WTC11 (cell line): ENCODE measurements at regions not wholly inside any gene's neighbourhood (a gene's known extent, or its start where the extent isn't known, plus 50 kb on each side); places are given as distances from the start of the nearest gene placed in this dataset.

Experiments
- NR2C2 ChIP-seq: sonication (generic); formaldehyde crosslinking; IDR thresholded peaks from 2 replicates; pipeline ENCODE4 v1.8.0; 2022; ENCODE audit warnings: mild to moderate bottlenecking, missing genetic modification reagents
- ZNF138 ChIP-seq: sonication (generic); formaldehyde crosslinking; conservative IDR thresholded peaks from 2 replicates; pipeline ENCODE4 v1.8.1; 2022; ENCODE audit warnings: mild to moderate bottlenecking, moderate library complexity, missing genetic modification reagents
- TF ChIP-seq, protein P1 (sequence below): fragments of 200-600 bp; IDR thresholded peaks from 2 replicates; pipeline ENCODE4 v1.8.0; 2022; ENCODE audit warnings: antibody characterized with exemption
- TF ChIP-seq, protein P2 (sequence below): sonication (generic); formaldehyde crosslinking; conservative IDR thresholded peaks from 2 replicates; pipeline ENCODE4 v1.8.1; 2022; ENCODE audit warnings: mild to moderate bottlenecking, missing genetic modification reagents
- TF ChIP-seq, protein P3 (sequence below): fragments of 250-450 bp; sonication (Bioruptor Pico); IDR thresholded peaks from 2 replicates; pipeline ENCODE4 v1.8.0; 2021; ENCODE audit warnings: mild to moderate bottlenecking
- TF ChIP-seq, protein P4 (sequence below): sonication (generic); formaldehyde crosslinking; IDR thresholded peaks from 2 replicates; pipeline ENCODE4 v1.8.1; 2022; ENCODE audit warnings: low read depth, mild to moderate bottlenecking, moderate library complexity, missing genetic modification reagents, borderline replicate concordance

DNA sequence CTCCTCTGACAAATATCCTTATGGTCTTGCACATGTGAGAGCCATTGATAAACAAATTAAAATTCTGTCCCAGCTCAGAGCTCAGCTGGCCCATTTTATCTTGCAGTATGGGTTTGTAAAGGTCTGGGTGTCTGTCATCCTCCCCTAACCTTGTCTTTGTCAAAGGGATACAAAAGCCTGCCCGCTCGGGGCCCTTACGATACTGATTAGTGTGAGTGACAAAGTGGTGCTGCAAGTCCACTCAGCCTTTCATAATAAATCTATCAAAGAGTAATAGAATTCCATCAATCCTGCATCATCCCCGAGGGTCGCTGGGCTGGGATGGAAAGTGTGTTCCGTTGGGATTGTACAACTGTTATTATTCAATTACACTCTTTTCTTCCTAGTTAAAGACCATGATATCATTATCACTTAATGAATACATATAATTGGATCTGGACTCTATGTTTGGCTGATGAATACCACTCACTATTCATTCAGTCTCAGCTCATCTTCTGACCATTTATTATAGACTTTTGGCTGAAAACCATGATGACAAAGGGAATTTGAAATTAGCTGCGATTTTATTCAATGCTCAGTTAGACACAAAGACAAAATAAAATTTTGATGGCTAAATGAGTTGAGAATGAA is 122.5 kb upstream of the FOXD3 start:
- TF ChIP-seq, protein P1, sequence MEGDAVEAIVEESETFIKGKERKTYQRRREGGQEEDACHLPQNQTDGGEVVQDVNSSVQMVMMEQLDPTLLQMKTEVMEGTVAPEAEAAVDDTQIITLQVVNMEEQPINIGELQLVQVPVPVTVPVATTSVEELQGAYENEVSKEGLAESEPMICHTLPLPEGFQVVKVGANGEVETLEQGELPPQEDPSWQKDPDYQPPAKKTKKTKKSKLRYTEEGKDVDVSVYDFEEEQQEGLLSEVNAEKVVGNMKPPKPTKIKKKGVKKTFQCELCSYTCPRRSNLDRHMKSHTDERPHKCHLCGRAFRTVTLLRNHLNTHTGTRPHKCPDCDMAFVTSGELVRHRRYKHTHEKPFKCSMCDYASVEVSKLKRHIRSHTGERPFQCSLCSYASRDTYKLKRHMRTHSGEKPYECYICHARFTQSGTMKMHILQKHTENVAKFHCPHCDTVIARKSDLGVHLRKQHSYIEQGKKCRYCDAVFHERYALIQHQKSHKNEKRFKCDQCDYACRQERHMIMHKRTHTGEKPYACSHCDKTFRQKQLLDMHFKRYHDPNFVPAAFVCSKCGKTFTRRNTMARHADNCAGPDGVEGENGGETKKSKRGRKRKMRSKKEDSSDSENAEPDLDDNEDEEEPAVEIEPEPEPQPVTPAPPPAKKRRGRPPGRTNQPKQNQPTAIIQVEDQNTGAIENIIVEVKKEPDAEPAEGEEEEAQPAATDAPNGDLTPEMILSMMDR: no peak
- TF ChIP-seq, protein P2, sequence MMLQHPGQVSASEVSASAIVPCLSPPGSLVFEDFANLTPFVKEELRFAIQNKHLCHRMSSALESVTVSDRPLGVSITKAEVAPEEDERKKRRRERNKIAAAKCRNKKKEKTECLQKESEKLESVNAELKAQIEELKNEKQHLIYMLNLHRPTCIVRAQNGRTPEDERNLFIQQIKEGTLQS: no peak
- TF ChIP-seq, protein P3, sequence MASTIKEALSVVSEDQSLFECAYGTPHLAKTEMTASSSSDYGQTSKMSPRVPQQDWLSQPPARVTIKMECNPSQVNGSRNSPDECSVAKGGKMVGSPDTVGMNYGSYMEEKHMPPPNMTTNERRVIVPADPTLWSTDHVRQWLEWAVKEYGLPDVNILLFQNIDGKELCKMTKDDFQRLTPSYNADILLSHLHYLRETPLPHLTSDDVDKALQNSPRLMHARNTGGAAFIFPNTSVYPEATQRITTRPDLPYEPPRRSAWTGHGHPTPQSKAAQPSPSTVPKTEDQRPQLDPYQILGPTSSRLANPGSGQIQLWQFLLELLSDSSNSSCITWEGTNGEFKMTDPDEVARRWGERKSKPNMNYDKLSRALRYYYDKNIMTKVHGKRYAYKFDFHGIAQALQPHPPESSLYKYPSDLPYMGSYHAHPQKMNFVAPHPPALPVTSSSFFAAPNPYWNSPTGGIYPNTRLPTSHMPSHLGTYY (CRISPR knock-in tag): no peak
- TF ChIP-seq, protein P4, sequence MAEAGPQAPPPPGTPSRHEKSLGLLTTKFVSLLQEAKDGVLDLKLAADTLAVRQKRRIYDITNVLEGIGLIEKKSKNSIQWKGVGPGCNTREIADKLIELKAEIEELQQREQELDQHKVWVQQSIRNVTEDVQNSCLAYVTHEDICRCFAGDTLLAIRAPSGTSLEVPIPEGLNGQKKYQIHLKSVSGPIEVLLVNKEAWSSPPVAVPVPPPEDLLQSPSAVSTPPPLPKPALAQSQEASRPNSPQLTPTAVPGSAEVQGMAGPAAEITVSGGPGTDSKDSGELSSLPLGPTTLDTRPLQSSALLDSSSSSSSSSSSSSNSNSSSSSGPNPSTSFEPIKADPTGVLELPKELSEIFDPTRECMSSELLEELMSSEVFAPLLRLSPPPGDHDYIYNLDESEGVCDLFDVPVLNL (CRISPR knock-in tag): no peak
- TF ChIP-seq ZNF138 (CRISPR knock-in tag): no peak
- no peak for TF ChIP-seq NR2C2
